ENCODE measurements at regions not wholly inside any gene's neighbourhood (a gene's known extent, or its start where the extent isn't known, plus 50 kb on each side); places are given as distances from the start of the nearest gene placed in this dataset.

DNA sequence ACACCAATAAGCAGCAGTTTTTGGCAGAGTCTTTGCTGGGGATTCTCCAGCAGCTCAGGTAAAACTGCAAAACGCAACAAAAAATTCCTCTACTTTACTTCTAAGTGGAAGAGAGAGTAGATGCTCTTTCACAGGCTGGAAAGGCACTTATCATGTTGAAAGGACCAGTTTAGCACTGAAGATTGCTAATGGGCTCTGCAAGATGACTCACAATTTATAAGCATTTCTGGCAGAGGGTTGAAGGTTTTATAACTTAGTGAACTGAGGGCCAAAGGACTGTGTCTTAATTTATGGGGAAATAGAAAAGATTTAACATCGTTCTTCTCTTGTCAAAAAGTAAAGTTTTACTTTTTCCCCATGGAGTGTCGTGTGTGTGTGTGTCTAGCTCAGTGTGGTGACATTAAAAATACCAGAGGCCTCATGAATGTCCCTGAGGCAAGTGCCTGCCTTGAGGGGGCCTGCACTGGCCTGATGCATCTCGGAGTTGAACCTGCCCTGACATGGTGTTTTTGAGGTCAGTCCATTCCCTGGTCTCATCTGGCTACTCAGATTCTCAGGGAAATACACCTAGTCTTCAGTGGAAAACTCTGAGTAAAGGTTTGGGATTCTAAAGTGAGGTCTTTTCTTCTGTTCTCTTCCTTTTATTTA, 1092.0 kb downstream of the NAALADL2 start:
- H3K4me3 ChIP-seq = no peak overlapping the region
- H3K36me3 ChIP-seq (replicated peaks in 1 of 2) = no peaks in the 10 kb centered on the region
- no peaks in the 10 kb centered on the region for H3K9me3 ChIP-seq (replicated peaks in 1 of 3)
- WGBS, 4 donors = 44 to 52% (median 48%) methylated on average over 4 of the region's 4 CpGs
- intact Hi-C loops (cut with DNase I) = no loop called here
- no peak for TF ChIP-seq POLR2A (IDR thresholded peaks at IDR 0.05)
- TF ChIP-seq, protein P1, sequence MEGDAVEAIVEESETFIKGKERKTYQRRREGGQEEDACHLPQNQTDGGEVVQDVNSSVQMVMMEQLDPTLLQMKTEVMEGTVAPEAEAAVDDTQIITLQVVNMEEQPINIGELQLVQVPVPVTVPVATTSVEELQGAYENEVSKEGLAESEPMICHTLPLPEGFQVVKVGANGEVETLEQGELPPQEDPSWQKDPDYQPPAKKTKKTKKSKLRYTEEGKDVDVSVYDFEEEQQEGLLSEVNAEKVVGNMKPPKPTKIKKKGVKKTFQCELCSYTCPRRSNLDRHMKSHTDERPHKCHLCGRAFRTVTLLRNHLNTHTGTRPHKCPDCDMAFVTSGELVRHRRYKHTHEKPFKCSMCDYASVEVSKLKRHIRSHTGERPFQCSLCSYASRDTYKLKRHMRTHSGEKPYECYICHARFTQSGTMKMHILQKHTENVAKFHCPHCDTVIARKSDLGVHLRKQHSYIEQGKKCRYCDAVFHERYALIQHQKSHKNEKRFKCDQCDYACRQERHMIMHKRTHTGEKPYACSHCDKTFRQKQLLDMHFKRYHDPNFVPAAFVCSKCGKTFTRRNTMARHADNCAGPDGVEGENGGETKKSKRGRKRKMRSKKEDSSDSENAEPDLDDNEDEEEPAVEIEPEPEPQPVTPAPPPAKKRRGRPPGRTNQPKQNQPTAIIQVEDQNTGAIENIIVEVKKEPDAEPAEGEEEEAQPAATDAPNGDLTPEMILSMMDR (IDR thresholded peaks at IDR 0.05) = no peak
- H3K27me3 ChIP-seq = no peaks in the 10 kb centered on the region
- no peak overlapping the region for H3K27ac ChIP-seq
- no peak for DNase-seq
- H3K4me1 ChIP-seq (replicated peaks in 1 of 2) = no peaks in the 10 kb centered on the region

DNA sequence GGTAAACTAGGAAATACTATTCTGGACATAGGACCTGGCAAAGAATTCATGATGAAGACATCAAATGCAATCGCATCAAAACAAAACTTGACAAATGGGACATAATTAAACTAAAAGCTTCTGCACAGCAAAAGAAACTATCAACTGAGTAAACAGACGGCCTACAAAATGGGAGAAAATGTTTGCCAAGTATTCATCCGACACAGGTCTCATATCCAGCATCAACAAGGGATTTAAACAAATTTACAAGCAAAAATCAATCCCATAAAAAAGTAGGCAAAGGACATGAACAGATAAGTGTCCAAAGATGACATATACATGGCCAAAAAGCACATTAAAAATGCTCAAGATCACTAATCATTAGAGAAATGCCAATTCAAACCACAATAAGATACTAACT, 1088.9 kb downstream of the NAALADL2 start:
- 71 to 88% (median 83%) methylated on average over 3 of the region's 3 CpGs for WGBS, 4 donors
- intact Hi-C loops (cut with DNase I) = no loop called here

DNA sequence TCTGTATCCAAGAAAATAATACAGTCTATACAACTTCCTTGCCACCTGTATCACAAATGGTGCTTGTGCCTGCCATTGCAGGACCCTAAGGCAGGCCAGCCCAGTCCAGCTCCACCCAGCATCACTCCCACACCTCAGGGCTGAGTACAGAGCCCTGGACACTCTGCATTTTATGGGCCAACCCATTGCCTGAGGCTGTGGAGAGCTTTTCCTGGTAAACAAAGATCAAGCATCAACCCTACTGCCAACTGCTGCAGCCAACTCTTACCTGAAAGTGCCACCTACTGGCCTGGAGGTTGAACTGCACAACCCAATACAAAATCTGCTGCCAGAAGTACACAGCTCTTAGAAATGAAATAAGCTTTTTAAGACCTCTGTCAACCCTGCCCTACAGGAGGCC, 1082.2 kb downstream of the NAALADL2 start:
- Histone ChIP-seq H3K4me1 (replicated peaks in 1 of 2) (no peaks in the 10 kb centered on the region), H3K9me3 (replicated peaks in 1 of 3) (peaks cover 0 to 15% (median 0%) of the 10 kb centered on the region in 3 donors), H3K4me3 (no peak overlapping the region), H3K36me3 (replicated peaks in 1 of 2) (no peaks in the 10 kb centered on the region), H3K27me3 (no peaks in the 10 kb centered on the region), H3K27ac (no peak overlapping the region)
- no peak for DNase-seq
- intact Hi-C loops (cut with DNase I) = no loop called here
- TF ChIP-seq, protein P1 (IDR thresholded peaks at IDR 0.05) = peak in 4 of 6 experiments; percentile 19 to 39 (median 22)
- TF ChIP-seq POLR2A (IDR thresholded peaks at IDR 0.05) = no peak

More for the DNA sequence above, 1088.9 kb downstream of the NAALADL2 start:
- Histone ChIP-seq H3K27me3 (no peaks in the 10 kb centered on the region), H3K4me3 (no peak overlapping the region), H3K27ac (no peak overlapping the region), H3K4me1 (replicated peaks in 1 of 2) (no peaks in the 10 kb centered on the region), H3K36me3 (replicated peaks in 1 of 2) (no peaks in the 10 kb centered on the region), H3K9me3 (replicated peaks in 1 of 3) (peaks cover 0 to 12% (median 0%) of the 10 kb centered on the region in 3 donors)
- no peak for DNase-seq
- no peak for TF ChIP-seq POLR2A (IDR thresholded peaks at IDR 0.05)
- TF ChIP-seq, protein P1 (IDR thresholded peaks at IDR 0.05) = no peak

DNA sequence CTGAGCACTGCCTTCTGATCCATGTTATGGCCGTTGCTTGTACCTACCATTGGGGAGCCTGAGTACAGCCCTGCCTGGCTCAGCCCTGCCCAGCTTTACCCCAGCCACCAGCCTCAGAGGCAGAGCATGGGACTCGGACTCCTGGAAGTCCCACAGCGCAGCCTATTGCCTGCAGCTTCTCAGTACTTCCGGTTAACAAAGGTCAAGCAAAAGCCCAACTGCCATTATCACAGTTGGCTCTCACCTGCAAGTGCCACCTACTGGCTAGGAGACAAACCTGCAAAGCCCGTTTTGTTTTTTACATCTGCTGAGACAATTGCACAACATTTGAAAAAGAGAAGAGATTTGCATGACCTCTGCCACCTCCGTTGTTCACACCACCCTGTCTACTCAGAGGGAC, 1081.7 kb downstream of the NAALADL2 start:
- TF ChIP-seq, protein P1 (IDR thresholded peaks at IDR 0.05) = no peak
- no peak for TF ChIP-seq POLR2A (IDR thresholded peaks at IDR 0.05)
- 70 to 86% (median 80%) methylated on average over 5 to 6 of the region's 6 CpGs for WGBS, 4 donors
- Histone ChIP-seq H3K27ac (no peak overlapping the region), H3K27me3 (no peaks in the 10 kb centered on the region), H3K9me3 (replicated peaks in 1 of 3) (peaks cover 0 to 15% (median 0%) of the 10 kb centered on the region in 3 donors), H3K4me1 (replicated peaks in 1 of 2) (no peaks in the 10 kb centered on the region), H3K36me3 (replicated peaks in 1 of 2) (no peaks in the 10 kb centered on the region), H3K4me3 (no peak overlapping the region)
- intact Hi-C loops (cut with DNase I) = no loop called here
- DNase-seq = no peak
